HG03571 (cell line): ENCODE measurements at regions not wholly inside any gene's neighbourhood (a gene's known extent, or its start where the extent isn't known, plus 50 kb on each side); places are given as distances from the start of the nearest gene placed in this dataset.

Experiments
- ATAC-seq: cut with Tn5 transposase; IDR thresholded peaks from one replicate; pipeline ENCODE4 v1.9.1; 2021; ENCODE audit not compliant: unreplicated experiment

GRCh38 chr4:56241500-56241899, 145.8 kb downstream of the AASDH start:
- no peak for ATAC-seq

DNA sequence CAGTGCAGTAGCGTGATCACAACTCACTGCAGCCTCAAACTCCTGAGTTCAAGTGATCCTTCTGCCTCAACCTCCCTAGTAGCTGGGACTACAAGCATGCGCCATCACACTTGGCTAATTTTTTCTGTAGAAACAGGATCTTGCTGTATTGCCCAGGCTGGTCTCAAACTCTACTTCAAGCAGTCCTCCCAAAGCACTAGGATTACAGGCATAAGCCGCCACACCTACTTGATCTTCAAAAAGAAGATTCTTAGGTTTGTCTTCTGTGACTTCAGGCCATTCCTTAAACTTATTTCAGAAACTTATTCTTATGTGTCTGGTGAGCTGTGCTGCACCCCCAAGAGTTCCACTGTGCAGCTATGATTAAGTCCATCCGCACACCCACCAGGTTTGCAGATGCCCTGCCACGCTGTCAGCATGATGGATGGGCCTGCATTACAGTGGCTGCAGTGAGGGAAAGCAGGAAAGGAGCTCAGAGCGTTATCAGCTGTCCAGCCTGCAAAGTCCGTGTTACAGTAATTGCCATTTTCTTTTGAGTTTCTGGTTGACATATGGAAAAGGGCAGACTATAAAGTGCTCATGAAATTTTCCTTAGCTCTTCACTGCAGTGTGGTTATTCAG, 146.6 kb downstream of the AASDH start:
- no peak for ATAC-seq

DNA sequence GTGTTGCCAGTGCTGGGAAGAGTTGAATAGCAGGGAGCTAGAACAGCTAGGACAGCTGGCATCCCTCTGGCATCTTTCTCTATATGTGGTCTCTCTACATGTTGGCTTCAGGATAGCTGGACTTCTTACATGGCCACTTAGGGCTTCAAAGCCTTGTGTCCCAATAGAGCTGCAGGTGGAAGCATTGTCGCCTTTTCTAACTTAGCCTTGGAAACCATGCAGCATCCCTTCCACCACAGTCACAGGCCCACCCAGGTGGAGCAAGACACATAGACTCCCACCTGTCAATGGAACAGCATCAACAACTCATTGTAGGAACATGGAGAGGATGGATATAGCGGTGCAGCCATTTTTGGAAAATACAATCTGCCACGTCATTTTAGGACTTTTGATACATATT, 149.0 kb downstream of the AASDH start:
- ATAC-seq = no peak

DNA sequence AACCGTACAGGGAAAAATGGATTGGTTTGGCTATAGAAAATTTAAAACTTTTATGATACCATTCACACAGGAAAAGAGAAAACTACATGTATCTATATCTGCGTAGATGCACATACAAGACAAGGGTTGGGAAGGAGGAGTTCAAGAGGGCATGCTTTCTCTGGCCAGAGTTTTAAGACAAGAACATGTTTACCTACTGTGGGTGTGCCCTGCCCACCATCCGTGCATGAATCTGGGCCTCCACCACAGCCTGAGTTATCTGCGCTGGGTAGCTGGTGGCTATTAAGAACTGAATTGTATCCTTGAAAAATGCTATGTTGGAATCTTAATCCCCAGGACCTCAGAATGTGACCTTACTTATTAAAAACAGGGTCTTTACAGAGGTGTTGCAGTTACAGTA, 151.6 kb downstream of the AASDH start:
- no peak for ATAC-seq

DNA sequence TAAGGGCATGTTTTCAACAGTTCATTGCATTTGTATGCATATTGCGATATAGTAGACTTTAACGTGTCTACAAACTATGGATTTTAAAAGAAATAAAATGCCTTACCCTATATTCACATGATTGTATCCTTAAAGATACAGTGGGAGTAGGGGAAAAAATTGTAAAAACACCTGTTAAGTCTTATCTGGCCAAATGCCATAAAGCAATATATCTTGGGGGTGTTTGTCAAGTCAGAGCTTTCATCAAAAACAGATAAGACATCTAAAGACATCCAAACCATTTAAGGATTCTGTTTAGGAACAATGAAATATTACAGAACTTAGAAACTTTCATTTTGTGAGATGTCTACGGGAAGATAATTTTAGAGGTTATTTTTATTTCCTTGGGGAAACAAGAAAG, 152.3 kb downstream of the AASDH start:
- ATAC-seq = no peak

- no peak for ATAC-seq
Observed at GRCh38 chr4:56234098-56234497, 153.2 kb downstream of the AASDH start.

DNA sequence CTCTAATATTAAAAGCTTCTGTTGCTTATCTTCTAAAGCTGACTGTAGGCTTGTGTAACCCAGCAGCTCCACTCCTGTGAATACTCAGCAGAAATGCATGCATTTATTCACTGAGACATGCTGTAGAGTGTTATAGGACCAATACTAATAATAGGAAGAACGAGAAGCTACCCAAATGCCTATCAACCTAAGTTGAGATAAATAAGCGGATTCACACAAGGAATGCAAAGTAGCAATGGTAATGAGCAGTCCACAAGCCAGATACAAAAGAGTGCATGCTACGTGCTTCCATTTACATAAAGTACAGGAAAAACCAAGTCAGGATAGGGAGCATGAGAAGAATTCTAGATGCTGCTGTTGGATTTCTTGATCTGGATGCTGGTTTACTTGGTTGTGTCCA, 155.9 kb downstream of the AASDH start:
- no peak for ATAC-seq

- no peak for ATAC-seq
Observed at GRCh38 chr4:56229947-56230346, 157.3 kb downstream of the AASDH start.

DNA sequence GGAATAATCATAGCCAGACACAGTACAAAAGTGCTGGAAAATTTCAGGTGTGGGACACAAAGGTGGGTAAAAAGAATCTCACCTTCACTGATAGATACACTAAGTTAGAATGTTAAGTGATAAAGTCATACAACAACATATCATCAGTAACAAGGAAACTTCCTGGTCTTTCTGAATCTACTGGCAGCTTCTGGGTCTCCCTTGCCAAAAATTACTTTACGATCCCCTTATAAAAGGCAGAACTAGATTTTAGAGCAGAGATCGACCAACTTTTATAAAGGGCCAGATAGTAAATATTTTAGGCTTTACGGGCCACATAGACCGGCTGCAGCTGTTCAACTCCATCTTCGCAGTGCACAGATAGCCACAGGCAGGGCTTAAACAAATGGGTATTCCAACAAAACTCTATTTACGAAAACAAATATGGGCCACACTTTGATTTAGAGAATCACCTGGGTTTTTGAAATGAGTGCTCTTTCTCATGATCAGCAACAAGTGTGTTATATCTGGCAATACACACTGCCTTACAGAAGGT, 159.9 kb downstream of the AASDH start:
- no peak for ATAC-seq

DNA sequence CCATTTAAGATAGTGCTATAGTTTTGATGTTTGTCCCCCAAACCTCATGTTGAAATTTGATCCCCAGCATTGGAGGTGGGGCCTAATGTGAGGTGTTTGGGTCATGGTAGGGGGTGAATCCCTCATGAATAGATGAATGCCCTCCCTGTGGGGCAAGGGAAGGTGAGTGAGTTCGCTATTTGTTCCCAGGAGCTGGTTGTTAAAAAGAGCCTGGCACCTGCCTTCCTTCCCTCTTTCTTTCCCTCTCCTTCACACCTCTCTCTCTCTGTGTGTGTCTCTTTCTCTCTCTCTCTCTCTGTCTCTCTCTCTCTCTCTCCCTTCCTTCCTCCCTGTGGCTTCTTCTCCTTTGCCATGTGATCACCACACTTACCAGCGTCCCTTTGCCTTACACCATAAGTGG, 160.7 kb downstream of the AASDH start:
- no peak for ATAC-seq

DNA sequence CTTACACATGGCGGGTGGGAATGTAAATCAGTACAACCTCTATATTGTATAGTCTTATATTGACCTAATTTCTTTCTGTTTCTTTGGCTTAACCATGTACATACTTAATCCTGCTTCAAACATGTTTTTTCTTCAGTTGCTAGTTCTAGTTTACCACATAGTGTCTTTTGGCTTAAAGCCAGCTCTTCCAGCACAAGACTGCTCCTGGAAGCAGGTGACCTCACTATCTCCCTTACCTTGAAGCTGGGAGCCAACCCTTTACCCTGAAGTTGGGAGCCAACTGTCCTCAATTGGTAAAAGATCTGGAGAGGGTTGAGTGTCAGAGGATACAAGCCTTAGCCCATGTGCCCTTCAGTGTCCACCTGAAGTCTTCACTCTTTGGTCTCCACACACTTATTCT, 162.7 kb downstream of the AASDH start:
- no peak for ATAC-seq

DNA sequence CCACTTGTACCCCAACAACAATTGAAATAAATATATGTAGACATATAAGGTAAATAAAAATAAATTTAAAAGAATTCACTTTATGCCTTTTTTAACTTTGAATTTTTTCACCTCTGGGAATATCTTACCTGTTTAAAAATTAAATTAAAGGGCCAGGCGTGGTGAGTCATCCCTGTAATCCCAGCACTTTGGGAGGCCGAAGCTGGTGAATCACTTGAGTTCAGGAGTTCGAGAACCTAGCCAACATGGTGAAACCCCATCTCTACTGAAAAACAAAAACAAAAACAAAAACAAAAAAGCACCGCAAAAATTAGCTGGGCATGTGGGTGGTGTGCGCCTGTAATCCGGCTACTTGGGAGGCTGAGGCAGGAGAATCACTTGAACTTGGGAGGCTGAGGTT, 164.8 kb downstream of the AASDH start:
- no peak for ATAC-seq

- ATAC-seq = no peak
Observed at GRCh38 chr4:56220261-56220660, 167.0 kb downstream of the AASDH start.

GRCh38 chr4:56219447-56219846, 167.8 kb downstream of the AASDH start:
- no peak for ATAC-seq

GRCh38 chr4:56218230-56218895, 168.9 kb downstream of the AASDH start:
- no peak for ATAC-seq

DNA sequence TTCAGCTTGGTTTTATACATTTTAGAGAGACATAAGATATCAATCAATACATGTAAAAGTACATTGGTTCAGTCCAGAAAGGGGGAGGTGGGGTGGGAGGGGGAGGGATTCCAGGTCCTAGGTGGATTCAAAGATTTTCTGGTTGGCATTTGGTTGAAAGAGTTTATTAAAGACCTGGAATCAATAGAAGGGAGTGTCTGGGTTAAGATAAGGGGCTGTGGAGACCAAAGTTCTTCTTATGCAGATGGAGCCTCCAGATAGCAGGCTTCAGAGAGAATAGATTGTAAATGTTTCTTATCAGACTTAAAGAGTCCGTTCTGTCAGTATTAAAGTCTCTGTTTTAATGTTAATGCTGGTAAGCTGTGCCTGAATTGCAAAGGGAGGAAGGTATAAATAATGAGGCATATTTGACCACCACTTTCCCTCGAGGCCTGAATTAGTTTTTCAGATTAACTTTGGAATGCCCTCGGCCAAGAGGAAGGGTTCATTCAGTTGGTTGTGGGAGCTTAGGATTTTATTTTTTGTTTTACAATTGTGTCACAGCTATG, 169.9 kb downstream of the AASDH start:
- no peak for ATAC-seq

DNA sequence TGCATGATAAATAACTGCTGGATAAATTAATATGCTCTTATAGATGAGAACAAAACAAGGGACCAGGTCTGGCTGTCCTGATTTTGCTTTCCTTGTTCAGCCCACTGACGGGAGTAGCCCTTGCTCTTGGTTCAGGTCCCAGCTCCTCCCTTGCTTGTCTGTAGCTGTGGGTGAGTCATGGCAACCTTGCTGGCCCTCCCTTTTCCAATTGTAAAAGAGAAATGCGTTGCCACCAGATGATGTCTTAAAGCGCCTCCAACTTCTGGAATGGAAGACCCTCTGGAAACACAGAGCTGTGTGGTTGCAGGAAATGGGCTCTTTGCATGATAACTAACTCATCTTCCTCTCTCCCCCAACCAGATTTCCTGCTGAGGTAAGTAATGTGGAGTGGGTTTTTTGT, 171.4 kb downstream of the AASDH start:
- ATAC-seq = no peak

DNA sequence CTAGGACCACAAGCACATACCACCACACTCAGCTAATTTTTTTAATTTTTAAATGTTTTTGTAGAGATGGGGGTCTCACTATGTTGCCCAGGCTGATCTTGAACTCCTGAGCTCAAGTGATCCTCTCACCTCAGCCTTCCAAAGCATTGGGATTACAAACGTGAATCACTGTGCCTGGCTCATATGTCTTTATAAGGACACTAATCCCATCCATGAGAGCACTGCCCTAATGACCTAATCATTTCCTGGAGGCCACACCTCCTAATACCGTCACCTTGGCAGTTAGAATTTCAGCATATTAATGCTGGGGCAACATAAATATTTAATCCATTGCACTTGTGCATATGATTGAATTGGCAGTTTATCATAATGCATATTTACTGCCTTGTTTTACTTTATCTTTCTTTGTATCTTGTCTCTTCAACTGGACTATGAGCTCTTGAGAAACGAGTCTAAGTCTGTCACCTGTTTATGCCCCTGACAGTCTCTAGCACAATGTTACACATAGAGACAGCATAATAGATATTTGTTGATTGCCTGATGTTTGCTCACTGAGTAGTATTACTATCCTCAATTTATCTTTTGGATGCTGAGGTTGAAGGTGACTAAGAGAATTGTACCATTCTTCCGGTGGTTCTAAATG, 172.0 kb downstream of the AASDH start:
- no peak for ATAC-seq

DNA sequence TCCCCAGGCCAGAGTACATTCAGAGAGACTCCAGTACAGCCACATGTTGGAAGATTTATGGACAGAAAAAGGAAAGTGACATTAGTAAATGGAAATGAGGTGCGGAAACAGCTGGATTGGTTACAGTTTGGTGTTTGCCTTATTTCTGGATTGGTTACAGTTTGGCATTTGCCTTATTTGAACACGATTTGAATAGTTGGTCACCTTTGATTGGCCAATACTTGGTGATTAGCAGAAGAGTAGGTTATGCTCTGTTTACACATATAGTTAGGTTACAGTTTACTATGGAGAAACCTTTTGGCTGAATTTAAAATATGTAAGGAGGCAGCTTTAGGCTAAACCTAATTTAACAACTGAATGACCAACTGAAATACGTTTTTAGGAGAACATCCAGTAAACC, 173.7 kb downstream of the AASDH start:
- ATAC-seq = no peak

GRCh38 chr4:56212774-56213173, 174.5 kb downstream of the AASDH start:
- no peak for ATAC-seq

GRCh38 chr4:56211202-56211601, 176.1 kb downstream of the AASDH start:
- ATAC-seq = no peak

DNA sequence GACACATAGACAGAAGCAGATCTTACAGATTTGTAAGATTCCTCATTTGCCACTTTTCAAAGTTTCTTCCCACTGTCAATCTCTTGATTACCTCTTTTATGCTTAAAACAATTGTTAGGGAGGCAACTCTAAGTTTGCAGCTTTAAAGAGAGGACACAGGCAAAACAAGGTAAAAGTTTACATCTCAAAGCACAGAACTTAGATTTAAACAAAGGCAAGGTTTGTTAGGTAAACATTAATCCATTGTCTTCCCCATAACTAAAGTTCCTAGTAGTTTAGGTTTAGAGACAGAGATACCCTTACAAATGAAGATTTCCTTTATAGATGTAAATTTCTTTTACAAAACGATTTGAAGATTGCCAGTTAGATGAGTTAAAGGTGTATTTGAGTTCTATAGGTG, 176.9 kb downstream of the AASDH start:
- no peak for ATAC-seq
